IMR-90 (cell line): ENCODE measurements at regions not wholly inside any gene's neighbourhood (a gene's known extent, or its start where the extent isn't known, plus 50 kb on each side); places are given as distances from the start of the nearest gene placed in this dataset.

Source experiments
- ATAC-seq: fragments of 200-7000 bp; cut with Tn5 transposase; 2 replicates; pipeline ENCODE4 v1.9.1; 2020; ENCODE audit warnings: low read depth, mild to moderate bottlenecking, moderate library complexity
- BruUV-seq: library from RNA; stranded (reverse); fragments of 400-500 nt; replicated peaks from 2 replicates; lab custom pipeline; 2021; lab: Mats Ljungman, UMichigan
- CTCF ChIA-PET: fragments of 300-600 bp; formaldehyde crosslinking; extraction: SDS; loops from one replicate; lab custom pipeline; 2021; ENCODE audit warnings: antibody characterized with exemption; lab: Yijun Ruan, JAX
- POLR2A ChIA-PET: fragments of 300-600 bp; sonication (Branson Sonifier 250); formaldehyde crosslinking; loops from one replicate; lab custom pipeline; 2022; ENCODE audit warnings: antibody characterized with exemption; ENCODE audit not compliant: unreplicated experiment; lab: Charles Lee
- DNase-seq: peaks from one replicate; pipeline ENCODE4 v3.0.0; 2013
- H2AFZ ChIP-seq: replicated peaks from 2 replicates; pipeline ENCODE3; 2013; ENCODE audit warnings: low read length, mild to moderate bottlenecking; ENCODE audit not compliant: poor library complexity
- H2AK5ac ChIP-seq: 2 replicates; pipeline ENCODE4 v1.6.1; 2013; ENCODE audit warnings: low read depth, low read length, inconsistent platforms
- H2AK9ac ChIP-seq: replicated peaks from 2 replicates; pipeline ENCODE3; 2013; ENCODE audit warnings: mild to moderate bottlenecking, low read depth, low read length, moderate library complexity; ENCODE audit not compliant: poor library complexity
- H2BK120ac ChIP-seq: 2 replicates; pipeline ENCODE4 v1.6.1; 2013; ENCODE audit warnings: low read depth, low read length, inconsistent platforms
- H2BK15ac ChIP-seq: 3 replicates; pipeline ENCODE4 v1.6.1; 2013; ENCODE audit warnings: low read depth, low read length, inconsistent platforms
- H2BK20ac ChIP-seq: 2 replicates; pipeline ENCODE4 v1.6.1; 2013; ENCODE audit warnings: low read depth, mild to moderate bottlenecking, inconsistent platforms, low read length, moderate library complexity
- H2BK5ac ChIP-seq: 2 replicates; pipeline ENCODE4 v1.6.1; 2013; ENCODE audit warnings: mild to moderate bottlenecking, low read depth, low read length, inconsistent platforms; ENCODE audit not compliant: poor library complexity, severe bottlenecking
- H3K14ac ChIP-seq: replicated peaks from 2 replicates; pipeline ENCODE4 v1.6.1; 2013; ENCODE audit warnings: low read depth, low read length, inconsistent platforms
- H3K18ac ChIP-seq: 2 replicates; pipeline ENCODE4 v1.6.1; 2013; ENCODE audit warnings: low read depth, low read length, control low read depth
- H3K23ac ChIP-seq: 2 replicates; pipeline ENCODE4 v1.6.1; 2013; ENCODE audit warnings: low read depth, low read length, inconsistent platforms
- H3K27ac ChIP-seq: 2 replicates; pipeline ENCODE4 v1.5.1; 2013; ENCODE audit warnings: mild to moderate bottlenecking, control low read depth, low read length; ENCODE audit not compliant: insufficient read depth
- H3K27me3 ChIP-seq: 2 replicates; pipeline ENCODE4 v1.6.1; 2013; ENCODE audit warnings: low read length; ENCODE audit not compliant: control insufficient read depth, insufficient read depth
- H3K36me3 ChIP-seq: 2 replicates; pipeline ENCODE4 v1.6.1; 2013; ENCODE audit warnings: low read length, mixed read lengths; ENCODE audit not compliant: control insufficient read depth, insufficient read depth
- H3K4ac ChIP-seq: 2 replicates; pipeline ENCODE4 v1.6.1; 2013; ENCODE audit warnings: low read depth, low read length, inconsistent platforms
- H3K4me1 ChIP-seq: 2 replicates; pipeline ENCODE4 v1.6.1; 2013; ENCODE audit warnings: low read length, mixed read lengths; ENCODE audit not compliant: control insufficient read depth, insufficient read depth
- H3K4me2 ChIP-seq: 2 replicates; pipeline ENCODE4 v1.6.1; 2013; ENCODE audit warnings: low read depth, mild to moderate bottlenecking, control low read depth, low read length, moderate library complexity
- H3K4me3 ChIP-seq: 2 replicates; pipeline ENCODE4 v1.5.1; 2013; ENCODE audit warnings: low read depth, mild to moderate bottlenecking, control low read depth, low read length, moderate library complexity; ENCODE audit not compliant: insufficient read depth
- H3K56ac ChIP-seq: 2 replicates; pipeline ENCODE4 v1.6.1; 2013; ENCODE audit warnings: low read length, inconsistent platforms; ENCODE audit not compliant: insufficient read depth; ENCODE audit errors: extremely low read depth
- H3K79me1 ChIP-seq, 2 experiments: 2 replicates each; pipeline ENCODE4 v1.6.1; 2013; ENCODE audit warnings: low read length in 2 of 2, inconsistent platforms in 1 of 2, low read depth in 1 of 2
- H3K9ac ChIP-seq: 2 replicates; pipeline ENCODE4 v1.6.1; 2013; ENCODE audit warnings: low read depth, low read length, control low read depth
- H3K9me1 ChIP-seq: 2 replicates; pipeline ENCODE4 v1.6.1; 2013; ENCODE audit warnings: low read length, inconsistent platforms; ENCODE audit not compliant: insufficient read depth
- H3K9me3 ChIP-seq: 2 replicates; pipeline ENCODE4 v1.6.1; 2013; ENCODE audit warnings: low read length; ENCODE audit not compliant: control insufficient read depth, insufficient read depth
- H4K20me1 ChIP-seq: 2 replicates; pipeline ENCODE4 v1.6.1; 2013; ENCODE audit warnings: low read length, inconsistent platforms; ENCODE audit not compliant: insufficient read depth
- H4K5ac ChIP-seq: 2 replicates; pipeline ENCODE4 v1.6.1; 2013; ENCODE audit warnings: mild to moderate bottlenecking, low read depth, low read length, control low read depth
- H4K8ac ChIP-seq, 2 experiments: 2 replicates each; pipeline ENCODE4 v1.6.1; 2013; ENCODE audit warnings: low read depth in 2 of 2, low read length in 2 of 2, control low read depth in 1 of 2, inconsistent platforms in 1 of 2
- H4K91ac ChIP-seq: 2 replicates; pipeline ENCODE4 v1.6.1; 2013; ENCODE audit warnings: low read depth, low read length, inconsistent platforms; ENCODE audit not compliant: insufficient read depth
- BHLHE40 ChIP-seq: fragments of 150-350 bp; IDR thresholded peaks from 2 replicates; pipeline ENCODE4 v1.6.1; 2016; ENCODE audit warnings: mild to moderate bottlenecking, low read depth, low read length
- CEBPB ChIP-seq: IDR thresholded peaks from 2 replicates; pipeline ENCODE4 v1.6.1; 2012; ENCODE audit warnings: low read depth, low read length, improper control_type of control experiment
- CHD1 ChIP-seq: IDR thresholded peaks from 2 replicates; pipeline ENCODE4 v1.6.1; 2012; ENCODE audit warnings: low read depth, low read length, improper control_type of control experiment
- CTCF ChIP-seq: conservative IDR thresholded peaks from 2 replicates; pipeline ENCODE4 v1.5.1; 2012; ENCODE audit warnings: mild to moderate bottlenecking, low read depth, low read length, improper control_type of control experiment
- FOS ChIP-seq: fragments of 150-350 bp; IDR thresholded peaks from 2 replicates; pipeline ENCODE4 v1.6.1; 2016; ENCODE audit warnings: low read depth, low read length
- MAFK ChIP-seq: IDR thresholded peaks from 2 replicates; pipeline ENCODE4 v1.6.1; 2012; ENCODE audit warnings: low read depth, low read length, improper control_type of control experiment
- MAZ ChIP-seq: IDR thresholded peaks from 2 replicates; pipeline ENCODE4 v1.6.1; 2012; ENCODE audit warnings: low read depth, mild to moderate bottlenecking, low read length, improper control_type of control experiment, moderate library complexity, borderline replicate concordance
- MXI1 ChIP-seq: IDR thresholded peaks from 2 replicates; pipeline ENCODE4 v1.6.1; 2012; ENCODE audit warnings: low read depth, mild to moderate bottlenecking, low read length, moderate library complexity, borderline replicate concordance
- NFE2L2 ChIP-seq: fragments of 150-350 bp; IDR thresholded peaks from 2 replicates; pipeline ENCODE4 v1.6.1; 2016; ENCODE audit warnings: low read depth, mild to moderate bottlenecking, low read length
- RAD21 ChIP-seq: IDR thresholded peaks from 2 replicates; pipeline ENCODE4 v1.6.1; 2012; ENCODE audit warnings: low read length, improper control_type of control experiment
- RCOR1 ChIP-seq: IDR thresholded peaks from 2 replicates; pipeline ENCODE4 v1.6.1; 2012; ENCODE audit warnings: mild to moderate bottlenecking, low read length, improper control_type of control experiment; ENCODE audit not compliant: insufficient replicate concordance
- SMC3 ChIP-seq: fragments of 150-350 bp; IDR thresholded peaks from 2 replicates; pipeline ENCODE4 v1.6.1; 2016; ENCODE audit warnings: low read depth, mild to moderate bottlenecking, antibody characterized with exemption, low read length, moderate library complexity
- WGBS, 2 experiments: methylation state at CpG; one replicate each; pipeline versions ENCODE4 v1.1.5 to v1.1.7; 2013; ENCODE audit warnings: missing lambda C conversion rate in 2 of 2; ENCODE audit not compliant: insufficient read length in 1 of 2; ENCODE audit errors: extremely low coverage in 2 of 2; 5-methylcytosine and 5-hydroxymethylcytosine counted together
- dilution Hi-C: fragments of 300-500 bp; cut with HindIII; formaldehyde crosslinking; loops from one replicate; pipeline ENCODE4 v1.14.3; 2018; ENCODE audit warnings: low sequenced_read_pairs; ENCODE audit not compliant: unreplicated experiment
- in situ Hi-C: fragments of 300-500 bp; cut with MboI; formaldehyde crosslinking; loops from 3 replicates; pipeline ENCODE4 v1.14.3; 2019; ENCODE audit warnings: low sequenced_read_pairs, inconsistent platforms, mixed read lengths
- intact Hi-C: fragments of 100-400 bp; cut with micrococcal nuclease; formaldehyde crosslinking; loops from 2 replicates; pipeline ENCODE4 v1.10.0; 2022
- TF ChIP-seq, protein P1 (sequence below): fragments of 150-350 bp; IDR thresholded peaks from 2 replicates; pipeline ENCODE4 v1.6.1; 2017; ENCODE audit warnings: mild to moderate bottlenecking, antibody characterized with exemption, low read length, low read depth
- TF ChIP-seq, protein P2 (sequence below): fragments of 150-350 bp; IDR thresholded peaks from 2 replicates; pipeline ENCODE4 v1.6.1; 2016; ENCODE audit warnings: low read depth, mild to moderate bottlenecking, low read length, moderate library complexity, borderline replicate concordance

- no peak overlapping the region for H2AFZ ChIP-seq
Measured at GRCh38 chr1:47705517-47706130, 267.8 kb downstream of the FOXD2 start.

More at GRCh38 chr1:47705517-47706130, 267.8 kb downstream of the FOXD2 start:
- no peak overlapping the region for H3K56ac ChIP-seq
- H3K4ac ChIP-seq: no peak overlapping the region
- H3K27me3 ChIP-seq: peaks cover 36% of the 10 kb centered on the region
- no peaks in the 10 kb centered on the region for H3K79me1 ChIP-seq
- H3K9me1 ChIP-seq: no peaks in the 10 kb centered on the region
- DNase-seq: no peak
- in situ Hi-C loops: loop anchor here (5.0 kb wide), 1 partner anchor 258 kb away; no protein-coding TSS in a partner anchor
- no peak overlapping the region for H3K4me3 ChIP-seq
- H3K27ac ChIP-seq: no peak overlapping the region
- BruUV-seq: no TSS peak
- no peak overlapping the region for H2AK5ac ChIP-seq
- H3K9ac ChIP-seq: no peak overlapping the region
- H4K8ac ChIP-seq: no peak overlapping the region
- H2AK9ac ChIP-seq: no peak overlapping the region
- H3K4me1 ChIP-seq: no peaks in the 10 kb centered on the region; the same call in 1 of the 2 replicates
- no peaks in the 10 kb centered on the region for H3K36me3 ChIP-seq
- no peak overlapping the region for H4K5ac ChIP-seq
- H3K9me3 ChIP-seq: no peaks in the 10 kb centered on the region
- WGBS, 2 experiments: no CpG with 5 or more reads among the region's 6 CpGs
- H2BK15ac ChIP-seq: no peak overlapping the region
- no peaks in the 10 kb centered on the region for H4K20me1 ChIP-seq
- no peak overlapping the region for H2BK5ac ChIP-seq
- H3K23ac ChIP-seq: no peak overlapping the region
- dilution Hi-C loops: no loop called here
- no peak overlapping the region for H3K14ac ChIP-seq
- intact Hi-C loops: no loop called here
- no peak overlapping the region for H3K18ac ChIP-seq
- CTCF ChIA-PET: interaction anchor here (0.6 kb wide), 1 partner anchor 21 kb away, joined by 3 read pairs; no protein-coding TSS in a partner anchor
- ATAC-seq: no peak
- H2BK20ac ChIP-seq: no peak overlapping the region
- POLR2A ChIA-PET: no interaction called here
- no peak overlapping the region for H3K4me2 ChIP-seq
- H4K91ac ChIP-seq: no peak overlapping the region
- TF ChIP-seq SMC3: no peak
- TF ChIP-seq, protein P1, sequence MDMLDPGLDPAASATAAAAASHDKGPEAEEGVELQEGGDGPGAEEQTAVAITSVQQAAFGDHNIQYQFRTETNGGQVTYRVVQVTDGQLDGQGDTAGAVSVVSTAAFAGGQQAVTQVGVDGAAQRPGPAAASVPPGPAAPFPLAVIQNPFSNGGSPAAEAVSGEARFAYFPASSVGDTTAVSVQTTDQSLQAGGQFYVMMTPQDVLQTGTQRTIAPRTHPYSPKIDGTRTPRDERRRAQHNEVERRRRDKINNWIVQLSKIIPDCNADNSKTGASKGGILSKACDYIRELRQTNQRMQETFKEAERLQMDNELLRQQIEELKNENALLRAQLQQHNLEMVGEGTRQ: no peak
- no peak for TF ChIP-seq MAFK
- TF ChIP-seq RAD21: no peak
- TF ChIP-seq FOS: no peak
- no peak for TF ChIP-seq CEBPB
- TF ChIP-seq CHD1: no peak
- TF ChIP-seq NFE2L2: no peak
- TF ChIP-seq CTCF: no peak
- no peak for TF ChIP-seq RCOR1
- no peak for TF ChIP-seq MAZ
- TF ChIP-seq BHLHE40: no peak
- TF ChIP-seq, protein P2, sequence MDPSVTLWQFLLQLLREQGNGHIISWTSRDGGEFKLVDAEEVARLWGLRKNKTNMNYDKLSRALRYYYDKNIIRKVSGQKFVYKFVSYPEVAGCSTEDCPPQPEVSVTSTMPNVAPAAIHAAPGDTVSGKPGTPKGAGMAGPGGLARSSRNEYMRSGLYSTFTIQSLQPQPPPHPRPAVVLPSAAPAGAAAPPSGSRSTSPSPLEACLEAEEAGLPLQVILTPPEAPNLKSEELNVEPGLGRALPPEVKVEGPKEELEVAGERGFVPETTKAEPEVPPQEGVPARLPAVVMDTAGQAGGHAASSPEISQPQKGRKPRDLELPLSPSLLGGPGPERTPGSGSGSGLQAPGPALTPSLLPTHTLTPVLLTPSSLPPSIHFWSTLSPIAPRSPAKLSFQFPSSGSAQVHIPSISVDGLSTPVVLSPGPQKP: no peak
- TF ChIP-seq MXI1: no peak
- H2BK120ac ChIP-seq: no peak overlapping the region
